ENCODE measurements at regions not wholly inside any gene's neighbourhood (a gene's known extent, or its start where the extent isn't known, plus 50 kb on each side); places are given as distances from the start of the nearest gene placed in this dataset.

DNA sequence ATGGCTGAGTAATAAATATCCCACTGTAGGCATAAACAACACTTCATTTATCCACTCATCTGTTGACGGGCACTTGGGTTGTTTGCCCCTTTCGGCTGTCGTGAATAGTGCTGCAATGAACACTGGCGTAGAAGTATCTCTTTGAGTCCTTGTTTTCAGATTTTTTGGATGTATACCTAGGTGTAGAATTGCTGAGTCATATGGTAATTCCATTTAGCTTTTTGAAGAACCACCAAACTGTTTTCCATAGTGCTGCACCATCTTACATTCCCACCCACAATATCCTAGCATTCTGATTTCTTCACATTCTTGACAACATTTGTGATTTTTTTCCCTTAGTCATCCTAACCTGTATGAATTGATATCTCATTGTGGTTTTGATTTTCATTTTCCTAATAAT is 109.0 kb downstream of the NXNL2 start:
- no peak overlapping the region for H3K4ac ChIP-seq (replicated peaks; ENCODE audit: insufficient read length, low read depth, low read length)
- ChIA-PET CTCF (ENCODE audit: partially characterized antibody) (no interaction called here), POLR2A (ENCODE audit: partially characterized antibody) (no interaction called here)
- no peak overlapping the region for H3K9ac ChIP-seq (replicated peaks in 1 of 4; ENCODE audit: extremely low read depth in 1 of 4, low read depth in 3 of 4, low read length in 3 of 4)
- no peak overlapping the region for H3K56ac ChIP-seq (replicated peaks; ENCODE audit: insufficient read length, low read depth, low read length)
- no peak overlapping the region for H3K4me3 ChIP-seq (ENCODE audit: extremely low read depth in 1 of 4, insufficient read depth in 2 of 4, low read depth in 3 of 4, low read length in 4 of 4)
- H3K23ac ChIP-seq (ENCODE audit: insufficient read length) = no peak overlapping the region
- H3K27ac ChIP-seq (ENCODE audit: low read depth, low read length) = no peak overlapping the region
- H3K18ac ChIP-seq (ENCODE audit: extremely low read depth, low read length) = no peak overlapping the region
- no peak overlapping the region for H2BK5ac ChIP-seq (ENCODE audit: low read depth, low read length)
- no peaks in the 10 kb centered on the region for H3K79me1 ChIP-seq (ENCODE audit: low read depth, low read length)
- no peaks in the 10 kb centered on the region for H3K27me3 ChIP-seq (replicated peaks in 1 of 4; ENCODE audit: control insufficient read depth in 3 of 4, extremely low read depth in 1 of 4, insufficient read depth in 3 of 4, low read length in 3 of 4)
- no peaks in the 10 kb centered on the region for H3K79me2 ChIP-seq (ENCODE audit: control insufficient read depth in 1 of 2, insufficient read depth in 2 of 2, low read length in 2 of 2)
- DNase-seq (ENCODE audit: low read depth in 1 of 2, low spot score in 2 of 2) (no peak), FAIRE-seq (no peak)
- no peaks in the 10 kb centered on the region for H3K23me2 ChIP-seq (ENCODE audit: low read depth, low read length)
- H3K36me3 ChIP-seq (ENCODE audit: control insufficient read depth in 2 of 4, insufficient read depth in 4 of 4, low read length in 3 of 4) = no peaks in the 10 kb centered on the region
- H2BK15ac ChIP-seq (ENCODE audit: low read length) = no peak overlapping the region
- TF ChIP-seq BACH1 (IDR thresholded peaks at IDR 0.05; ENCODE audit: low read length) (peak; percentile 34; the same call in 1 of the 2 replicates), KDM5A (IDR thresholded peaks at IDR 0.05; ENCODE audit: low read length) (no peak), NANOG (IDR thresholded peaks at IDR 0.05; ENCODE audit: insufficient read depth, low read depth, low read length, poor library complexity, severe bottlenecking) (no peak)
- H2BK12ac ChIP-seq (ENCODE audit: low read depth, low read length) = no peak overlapping the region
- 93% methylated on average over 4 of the region's 4 CpGs; no CpG with 5 or more reads in 1 of the 2 experiments for WGBS, 2 experiments (ENCODE audit: extremely low coverage in 1 of 2, insufficient coverage in 1 of 2, insufficient read length in 1 of 2, insufficient replicate concordance in 2 of 2, low coverage in 1 of 2, low lambda C conversion rate in 2 of 2, missing lambda C conversion rate in 1 of 2)
- H4K20me1 ChIP-seq (replicated peaks in 1 of 2; ENCODE audit: control insufficient read depth in 1 of 2, insufficient read depth in 2 of 2, low read length in 2 of 2) = no peaks in the 10 kb centered on the region
- no peak overlapping the region for H2AFZ ChIP-seq (ENCODE audit: low read length)
- H2BK120ac ChIP-seq (replicated peaks; ENCODE audit: low read depth, low read length) = no peak overlapping the region
- H4K5ac ChIP-seq (ENCODE audit: insufficient read length, low read depth, low read length) = no peak overlapping the region
- H3K4me2 ChIP-seq (ENCODE audit: insufficient read depth in 1 of 2, low read depth in 2 of 2, low read length in 2 of 2) = no peak overlapping the region
- no peak overlapping the region for H3K14ac ChIP-seq (ENCODE audit: insufficient read length)
- H3K9me3 ChIP-seq (ENCODE audit: insufficient read depth in 2 of 2, low read depth in 1 of 2, low read length in 1 of 2) = peaks cover 0 to 2% of the 10 kb centered on the region in 2 experiments; a peak in 1 of 4 replicates
- no peak overlapping the region for H4K91ac ChIP-seq (replicated peaks; ENCODE audit: insufficient read length, low read length)
- H3K4me1 ChIP-seq (replicated peaks in 1 of 4; ENCODE audit: control insufficient read depth in 3 of 4, insufficient read depth in 4 of 4, low read length in 3 of 4) = no peaks in the 10 kb centered on the region
- no peak overlapping the region for H2BK20ac ChIP-seq (ENCODE audit: low read length)
- H4K8ac ChIP-seq (ENCODE audit: extremely low read depth, insufficient read depth, low read length) = no peak overlapping the region
- H2AK5ac ChIP-seq (ENCODE audit: low read depth, low read length) = no peak overlapping the region

All from H1 (cell line).